ENCODE measurements at regions not wholly inside any gene's neighbourhood (a gene's known extent, or its start where the extent isn't known, plus 50 kb on each side); places are given as distances from the start of the nearest gene placed in this dataset.

GRCh38 chr5:62038024-62038423 lies 268.0 kb upstream of the KIF2A start:
- Histone ChIP-seq H4K20me1 (ENCODE audit: insufficient read depth, low read length) (no peaks in the 10 kb centered on the region), H3K27me3 (replicated peaks; ENCODE audit: insufficient read depth, low read length) (no peaks in the 10 kb centered on the region), H3K79me2 (ENCODE audit: low read length) (no peaks in the 10 kb centered on the region), H3F3A (ENCODE audit: insufficient read depth, low read length) (no peaks in the 10 kb centered on the region), H3K27ac (ENCODE audit: low read length) (no peak overlapping the region), H3K36me3 (replicated peaks; ENCODE audit: insufficient read depth, low read length) (no peaks in the 10 kb centered on the region), H3K4me2 (ENCODE audit: low read depth, low read length) (no peak overlapping the region), H3K4me1 (ENCODE audit: low read length) (no peaks in the 10 kb centered on the region), H3K4me3 (ENCODE audit: low read length) (no peak overlapping the region), H3K9ac (ENCODE audit: low read length) (no peak overlapping the region), H2AFZ (ENCODE audit: low read length) (no peak overlapping the region), H3K9me2 (replicated peaks; ENCODE audit: insufficient read depth, low read length) (no peaks in the 10 kb centered on the region), H3K9me3 (replicated peaks; ENCODE audit: insufficient read depth, low read length) (no peaks in the 10 kb centered on the region)
- no peak for DNase-seq
- TF ChIP-seq EZH2phosphoT487 (IDR thresholded peaks at IDR 0.05; ENCODE audit: low read length) (no peak), EZH2 (optimal IDR thresholded peaks at IDR 0.05; ENCODE audit: low read depth, low read length) (no peak), CTCF (IDR thresholded peaks at IDR 0.05; ENCODE audit: low read length) (no peak)

GRCh38 chr5:62041156-62041756 lies 264.8 kb upstream of the KIF2A start:
- Histone ChIP-seq H3K36me3 (replicated peaks; ENCODE audit: insufficient read depth, low read length) (no peaks in the 10 kb centered on the region), H3F3A (ENCODE audit: insufficient read depth, low read length) (no peaks in the 10 kb centered on the region), H3K9ac (ENCODE audit: low read length) (no peak overlapping the region), H3K4me2 (ENCODE audit: low read depth, low read length) (no peak overlapping the region), H3K27me3 (replicated peaks; ENCODE audit: insufficient read depth, low read length) (no peaks in the 10 kb centered on the region), H3K27ac (ENCODE audit: low read length) (no peak overlapping the region), H3K9me2 (replicated peaks; ENCODE audit: insufficient read depth, low read length) (no peaks in the 10 kb centered on the region), H4K20me1 (ENCODE audit: insufficient read depth, low read length) (no peaks in the 10 kb centered on the region), H3K4me3 (ENCODE audit: low read length) (no peak overlapping the region), H3K4me1 (ENCODE audit: low read length) (no peaks in the 10 kb centered on the region), H2AFZ (ENCODE audit: low read length) (no peak overlapping the region), H3K9me3 (replicated peaks; ENCODE audit: insufficient read depth, low read length) (no peaks in the 10 kb centered on the region), H3K79me2 (ENCODE audit: low read length) (no peaks in the 10 kb centered on the region)
- no peak for TF ChIP-seq EZH2 (optimal IDR thresholded peaks at IDR 0.05; ENCODE audit: low read depth, low read length)
- TF ChIP-seq CTCF (IDR thresholded peaks at IDR 0.05; ENCODE audit: low read length) = no peak
- TF ChIP-seq EZH2phosphoT487 (IDR thresholded peaks at IDR 0.05; ENCODE audit: low read length) = no peak
- DNase-seq = no peak

- H3K27ac ChIP-seq (ENCODE audit: low read length) = no peak overlapping the region
- no peaks in the 10 kb centered on the region for H3K36me3 ChIP-seq (replicated peaks; ENCODE audit: insufficient read depth, low read length)
- no peaks in the 10 kb centered on the region for H3K9me3 ChIP-seq (replicated peaks; ENCODE audit: insufficient read depth, low read length)
- no peak for TF ChIP-seq EZH2phosphoT487 (IDR thresholded peaks at IDR 0.05; ENCODE audit: low read length)
- no peak for TF ChIP-seq EZH2 (optimal IDR thresholded peaks at IDR 0.05; ENCODE audit: low read depth, low read length)
- TF ChIP-seq CTCF (IDR thresholded peaks at IDR 0.05; ENCODE audit: low read length) = no peak
- H3K9ac ChIP-seq (ENCODE audit: low read length) = no peak overlapping the region
- H4K20me1 ChIP-seq (ENCODE audit: insufficient read depth, low read length) = no peaks in the 10 kb centered on the region
- no peaks in the 10 kb centered on the region for H3F3A ChIP-seq (ENCODE audit: insufficient read depth, low read length)
- no peaks in the 10 kb centered on the region for H3K4me1 ChIP-seq (ENCODE audit: low read length)
- no peaks in the 10 kb centered on the region for H3K27me3 ChIP-seq (replicated peaks; ENCODE audit: insufficient read depth, low read length)
- no peak overlapping the region for H2AFZ ChIP-seq (ENCODE audit: low read length)
- no peaks in the 10 kb centered on the region for H3K9me2 ChIP-seq (replicated peaks; ENCODE audit: insufficient read depth, low read length)
- H3K4me2 ChIP-seq (ENCODE audit: low read depth, low read length) = no peak overlapping the region
- H3K79me2 ChIP-seq (ENCODE audit: low read length) = no peaks in the 10 kb centered on the region
- no peak for DNase-seq
- H3K4me3 ChIP-seq (ENCODE audit: low read length) = no peak overlapping the region
These were observed 264.0 kb upstream of the KIF2A start for GRCh38 chr5:62042007-62042406.
